ENCODE measurements at regions not wholly inside any gene's neighbourhood (a gene's known extent, or its start where the extent isn't known, plus 50 kb on each side); places are given as distances from the start of the nearest gene placed in this dataset.
"Not testable (repeated sequence)": the region's sequence is repeated elsewhere in the genome, so short reads cannot be mapped to it uniquely, and the experiment has no call there.

DNA sequence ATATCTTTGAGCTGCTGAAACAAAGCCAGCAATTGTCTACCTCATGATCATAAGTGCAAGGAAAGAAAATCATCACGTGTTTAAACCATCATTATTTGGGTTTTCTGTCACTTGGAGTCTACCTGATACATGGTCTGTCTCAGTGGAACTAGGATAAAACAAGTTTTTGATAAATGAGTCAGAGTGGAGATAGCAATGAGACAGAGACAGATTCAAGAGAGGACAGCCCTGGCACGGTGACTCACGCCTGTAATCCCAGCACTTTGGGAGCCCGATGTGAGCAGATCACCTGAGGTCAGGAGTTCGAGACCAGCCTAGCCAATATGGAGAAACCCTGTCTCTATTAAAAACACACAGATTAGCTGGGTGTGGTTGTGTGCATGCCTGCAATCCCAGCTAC lies 93.8 kb downstream of the PMAIP1 start:
- DNase-seq = no peak
- intact Hi-C loops (cut with DNase I, micrococcal nuclease) = no loop called here

DNA sequence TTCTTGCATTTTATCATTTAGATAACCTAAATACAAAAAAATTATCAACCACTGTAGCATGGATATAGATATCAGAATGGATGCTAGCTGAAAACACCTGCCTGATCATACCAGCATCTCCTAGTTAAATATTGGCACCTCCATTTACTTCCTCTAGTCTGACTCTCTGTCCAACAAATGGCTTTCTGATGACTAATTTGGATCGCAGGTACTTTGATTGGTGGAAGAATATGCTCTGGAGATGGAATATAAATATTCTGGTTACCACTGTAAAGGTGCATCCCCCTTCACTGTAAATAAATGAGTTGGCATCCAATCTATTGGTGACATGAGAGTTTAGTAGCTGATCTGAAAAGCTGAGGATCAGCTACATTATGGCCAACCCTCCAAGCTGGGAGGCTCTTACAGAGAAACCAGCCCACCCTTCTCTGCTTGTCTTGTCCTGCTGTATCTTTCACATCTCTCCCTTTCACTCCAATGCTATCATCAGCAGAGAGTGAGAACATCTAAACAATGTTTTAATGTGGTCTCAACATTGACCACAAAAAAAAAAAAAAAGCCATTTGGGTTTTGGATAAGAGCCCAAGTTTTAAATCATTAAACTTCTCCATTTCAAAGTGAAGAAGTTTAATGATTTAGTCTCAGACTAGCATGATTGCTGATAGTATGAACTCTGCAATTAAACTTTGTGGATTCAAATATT lies 90.5 kb downstream of the PMAIP1 start:
- intact Hi-C loops (cut with DNase I, micrococcal nuclease) = no loop called here
- ATAC-seq = no peak
- DNase-seq = no peak

More for the DNA sequence above, 93.8 kb downstream of the PMAIP1 start:
- ATAC-seq = no peak

DNA sequence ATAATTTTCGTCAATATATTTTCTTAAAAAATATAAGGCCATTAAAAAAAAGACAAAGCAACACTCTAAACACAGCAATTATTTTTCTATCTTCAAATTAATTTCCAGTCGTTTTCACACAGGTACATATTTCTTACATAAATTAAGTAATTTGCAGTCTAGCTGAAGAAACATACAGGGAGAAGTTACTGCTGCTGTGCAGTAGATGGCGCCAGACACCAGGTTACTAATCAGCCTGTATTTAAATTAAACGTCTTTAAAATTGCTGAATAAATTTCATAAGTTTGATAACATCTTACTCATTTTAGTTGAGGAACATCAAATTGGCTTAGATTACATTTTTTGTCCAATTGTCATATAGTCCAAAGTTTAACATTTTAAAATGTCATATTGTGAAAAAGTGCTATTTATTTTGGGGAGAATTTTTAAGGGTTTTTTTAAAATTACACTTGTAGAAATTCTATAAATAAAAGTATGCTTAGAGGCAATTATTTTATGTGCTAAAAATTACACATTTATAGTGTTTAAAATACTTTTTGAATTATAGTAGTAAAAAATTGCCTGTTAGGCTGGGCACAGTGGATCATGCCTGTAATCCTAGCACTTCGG lies 88.4 kb downstream of the PMAIP1 start:
- intact Hi-C loops (cut with DNase I, micrococcal nuclease) = loop anchor here in 1 of 2 donors (5.0 kb wide), 1 partner anchor 564 kb away; no protein-coding TSS in a partner anchor
- ATAC-seq = no peak

DNA sequence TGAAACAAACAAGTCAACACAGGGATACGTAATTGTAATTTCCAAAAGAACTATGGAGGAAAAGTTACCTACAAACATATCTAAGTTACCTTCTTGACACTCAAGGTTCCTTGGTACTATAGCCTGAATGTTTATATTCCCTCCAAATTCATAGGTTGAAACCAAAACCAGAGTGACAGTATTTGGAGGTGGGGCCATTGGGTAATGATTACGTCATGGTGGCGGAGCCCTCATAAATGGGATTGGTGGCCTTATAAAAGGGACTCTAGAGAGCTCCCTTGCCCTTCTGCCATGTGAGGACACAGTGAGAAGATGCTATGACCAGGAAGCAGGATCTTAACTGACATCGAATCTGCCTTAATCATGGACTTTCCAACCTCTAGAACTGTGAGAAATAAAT lies 87.3 kb downstream of the PMAIP1 start:
- intact Hi-C loops (cut with DNase I, micrococcal nuclease) = loop anchor here in 1 of 2 donors (5.0 kb wide), 1 partner anchor 565 kb away; no protein-coding TSS in a partner anchor
- DNase-seq = no peak
- ATAC-seq = no peak

More for the DNA sequence above, 88.4 kb downstream of the PMAIP1 start:
- peak in 1 of 2 donors; percentile 32 for DNase-seq

DNA sequence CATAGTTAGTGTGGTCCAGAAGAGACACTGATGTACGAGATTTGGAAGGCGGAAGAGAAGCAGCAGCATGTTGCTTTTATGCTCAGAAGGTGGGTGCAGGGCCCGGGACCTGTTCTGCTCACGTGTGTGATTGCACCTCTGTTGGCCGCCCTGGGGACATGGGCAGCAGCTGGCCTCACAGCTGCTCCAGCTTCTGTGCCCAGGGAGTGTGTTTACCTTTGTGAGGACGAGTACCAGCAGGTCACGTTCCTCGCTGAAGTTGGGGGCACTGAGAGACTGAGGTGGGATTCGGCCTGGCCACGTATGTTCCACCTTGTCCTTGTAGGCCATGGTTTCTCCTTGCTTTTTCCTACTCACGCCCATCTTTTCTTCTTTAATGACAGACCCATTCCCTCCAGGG lies 86.3 kb downstream of the PMAIP1 start:
- intact Hi-C loops (cut with DNase I, micrococcal nuclease) = loop anchor here in 1 of 2 donors (5.0 kb wide), 1 partner anchor 566 kb away; no protein-coding TSS in a partner anchor
- DNase-seq (no peak), ATAC-seq (no peak)

DNA sequence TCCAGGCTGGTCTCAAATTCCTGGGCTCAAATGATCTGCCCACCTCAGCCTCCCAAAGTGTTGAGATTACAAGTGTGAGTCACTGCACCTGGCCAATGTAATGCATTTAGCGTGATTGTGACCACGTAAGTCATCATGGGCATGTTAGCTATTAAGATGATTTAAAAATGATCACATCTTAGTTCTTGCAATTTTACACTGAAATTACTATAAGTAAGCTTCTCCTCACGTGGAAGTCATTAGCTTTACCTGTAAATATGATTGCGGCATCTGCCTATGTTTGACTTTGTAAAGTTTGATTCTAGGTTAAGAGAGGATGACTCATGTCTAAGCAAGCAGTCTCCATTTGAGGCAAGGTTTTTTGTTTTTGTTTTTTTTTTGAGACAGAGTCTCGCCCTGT lies 85.5 kb downstream of the PMAIP1 start:
- ATAC-seq = no peak
- intact Hi-C loops (cut with DNase I, micrococcal nuclease) = loop anchor here in 1 of 2 donors (5.0 kb wide), 1 partner anchor 567 kb away; no protein-coding TSS in a partner anchor
- DNase-seq = no peak

DNA sequence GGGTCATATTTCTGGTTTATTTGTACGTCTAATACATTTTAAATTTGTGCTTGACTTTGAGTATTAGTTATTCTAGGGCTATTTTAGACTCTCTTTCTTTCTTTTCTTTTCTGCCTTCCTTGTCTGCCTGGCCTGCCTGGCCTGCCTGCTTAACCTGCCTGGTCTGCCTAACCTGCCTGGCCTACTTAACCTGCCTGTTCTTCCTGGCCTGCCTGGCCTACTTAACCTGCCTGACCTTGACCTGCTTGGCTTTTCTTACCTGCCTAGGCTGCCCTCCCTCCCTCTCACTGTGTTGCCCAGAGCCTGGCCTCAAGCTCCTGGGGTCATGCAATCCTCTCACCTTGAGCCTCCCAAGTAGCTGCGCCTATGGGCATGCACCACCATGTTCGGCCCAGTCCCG lies 83.7 kb downstream of the PMAIP1 start:
- no peak for DNase-seq
- ATAC-seq = no peak
- intact Hi-C loops (cut with DNase I, micrococcal nuclease) = no loop called here

DNA sequence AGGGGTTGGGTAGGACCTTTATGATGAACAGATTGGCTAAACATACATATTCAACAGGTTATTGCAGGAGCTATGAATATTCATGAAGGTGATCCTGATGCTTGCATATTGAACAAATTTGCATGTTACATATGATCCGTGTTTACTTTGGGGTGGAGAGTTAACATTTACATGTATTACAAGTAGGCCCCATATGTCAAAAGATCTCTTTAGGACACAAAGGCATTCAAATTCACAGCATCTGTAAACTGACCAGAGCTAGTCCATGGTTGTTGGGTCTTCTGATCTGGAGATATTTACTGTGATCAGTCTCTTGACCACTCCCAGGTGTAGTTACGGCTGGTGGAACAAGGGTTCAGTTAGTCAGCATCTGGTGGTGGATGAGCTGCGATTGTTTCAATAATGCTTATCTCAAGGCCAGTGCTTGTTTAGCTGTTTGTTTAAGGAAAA lies 80.4 kb downstream of the PMAIP1 start:
- intact Hi-C loops (cut with DNase I, micrococcal nuclease) = no loop called here
- ATAC-seq (no peak), DNase-seq (no peak)

DNA sequence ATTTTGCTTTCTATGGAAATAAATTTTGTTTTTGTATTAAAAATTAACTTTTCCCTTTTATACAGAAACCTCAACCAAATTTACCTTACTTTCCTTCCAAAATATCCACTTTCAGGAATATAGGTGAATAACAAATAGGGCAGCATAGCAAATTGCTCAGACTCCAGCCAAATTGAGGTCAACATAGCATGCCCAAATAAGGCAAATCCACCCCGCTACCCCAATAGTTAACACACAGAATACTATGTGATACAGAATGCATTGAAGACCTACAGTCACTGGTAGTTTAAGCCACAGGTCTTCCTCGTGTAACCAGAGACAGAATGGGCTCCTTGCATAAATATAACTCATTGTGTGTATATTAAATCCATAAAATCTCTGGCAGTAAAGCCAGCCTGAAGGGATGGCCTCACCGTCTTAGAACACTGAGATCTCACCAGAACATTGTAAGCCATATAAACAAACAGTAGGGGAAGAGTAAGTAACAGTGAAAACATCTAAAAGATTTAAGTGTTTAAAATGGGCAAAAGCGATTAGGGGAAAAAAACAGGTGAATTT lies 72.2 kb downstream of the PMAIP1 start:
- intact Hi-C loops (cut with DNase I, micrococcal nuclease) = no loop called here
- no peak for ATAC-seq
- no peak for DNase-seq

DNA sequence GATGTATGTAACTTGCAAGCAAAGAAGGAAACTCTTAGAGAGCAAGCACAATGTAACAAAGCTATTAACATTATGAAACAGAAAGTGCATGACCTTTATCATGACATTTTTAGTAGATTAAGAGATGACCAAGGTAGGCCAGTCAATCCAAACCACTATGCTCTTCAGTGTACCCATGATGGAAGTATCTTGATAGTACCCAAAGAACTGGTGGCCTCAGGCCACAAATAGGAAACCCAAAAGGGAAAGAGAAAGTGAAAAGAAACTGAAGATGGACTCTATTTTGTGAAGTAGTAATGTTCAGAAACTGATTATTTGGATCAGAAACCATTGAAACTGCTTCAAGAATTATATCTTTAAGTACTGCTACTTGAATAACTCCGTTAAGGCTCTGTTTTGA lies 71.3 kb downstream of the PMAIP1 start:
- intact Hi-C loops (cut with DNase I, micrococcal nuclease); ATAC-seq; DNase-seq: not testable (repeated sequence)

DNA sequence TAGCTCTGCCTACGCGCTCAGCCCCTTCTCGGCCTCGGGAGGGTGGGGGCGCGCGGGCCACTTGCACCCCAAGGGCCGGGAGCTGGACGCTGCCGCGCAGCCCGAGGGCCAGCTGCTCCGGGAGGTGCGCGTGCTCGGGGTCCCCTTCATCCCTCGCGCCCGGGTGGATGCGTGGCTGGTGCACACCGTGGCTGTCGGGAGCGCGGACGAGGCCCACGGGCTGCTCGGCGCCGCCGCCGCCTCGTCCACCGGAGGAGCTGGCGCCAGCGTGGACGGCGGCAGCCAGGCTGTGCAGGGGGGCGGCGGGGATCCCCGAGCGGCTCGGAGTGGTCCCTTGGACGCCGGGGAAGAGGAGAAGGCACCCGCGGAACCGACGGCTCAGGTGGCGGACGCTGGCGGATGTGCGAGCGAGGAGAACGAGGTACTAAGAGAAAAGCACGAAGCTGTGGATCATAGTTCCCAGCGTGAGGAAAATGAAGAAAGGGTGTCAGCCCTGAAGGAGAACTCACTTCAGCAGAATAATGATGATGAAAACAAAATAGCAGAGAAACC lies 69.8 kb downstream of the PMAIP1 start:
- DNase-seq; ATAC-seq; intact Hi-C loops (cut with DNase I, micrococcal nuclease): not testable (repeated sequence)

DNA sequence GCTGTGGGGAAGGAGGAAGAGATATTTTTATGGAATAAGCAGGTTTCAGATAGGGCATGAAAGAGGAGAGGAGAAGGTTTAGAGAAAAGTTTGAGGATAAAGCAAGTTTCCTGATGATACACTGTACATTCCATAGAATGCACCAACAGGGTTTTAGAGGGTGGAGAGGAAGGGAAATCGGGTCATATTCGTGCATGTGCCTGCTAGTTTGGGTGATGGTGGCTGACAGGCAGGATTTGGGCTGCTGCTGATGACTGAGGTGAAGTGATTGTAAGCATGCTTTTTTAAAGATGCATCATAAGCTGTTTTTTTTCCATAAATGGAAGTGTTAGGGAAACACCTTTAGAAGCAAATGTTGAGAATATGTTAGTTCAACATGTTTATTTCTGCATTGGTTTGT lies 68.8 kb downstream of the PMAIP1 start:
- DNase-seq (no peak), ATAC-seq (no peak)
- intact Hi-C loops (cut with DNase I, micrococcal nuclease) = no loop called here

DNA sequence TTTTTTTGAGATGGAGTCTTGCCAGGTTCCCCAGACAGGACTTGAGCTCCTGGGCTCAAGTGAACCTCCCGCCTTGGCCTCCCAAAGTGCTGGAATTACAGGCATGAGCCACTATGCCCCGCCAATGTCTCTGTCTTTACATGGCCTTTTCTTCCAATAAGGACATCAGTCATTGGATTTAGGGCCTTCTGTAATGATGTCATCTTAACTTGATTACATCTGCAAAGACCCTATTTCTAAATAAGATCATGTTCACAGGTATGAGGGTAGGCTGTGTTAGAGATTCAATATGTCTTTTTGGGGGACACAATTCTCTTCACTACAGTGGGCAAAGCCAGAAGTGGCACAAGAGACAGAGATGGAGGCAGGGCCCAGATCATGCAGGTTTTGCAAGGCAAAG lies 68.1 kb downstream of the PMAIP1 start:
- ATAC-seq = no peak
- intact Hi-C loops (cut with DNase I, micrococcal nuclease) = no loop called here
- no peak for DNase-seq

DNA sequence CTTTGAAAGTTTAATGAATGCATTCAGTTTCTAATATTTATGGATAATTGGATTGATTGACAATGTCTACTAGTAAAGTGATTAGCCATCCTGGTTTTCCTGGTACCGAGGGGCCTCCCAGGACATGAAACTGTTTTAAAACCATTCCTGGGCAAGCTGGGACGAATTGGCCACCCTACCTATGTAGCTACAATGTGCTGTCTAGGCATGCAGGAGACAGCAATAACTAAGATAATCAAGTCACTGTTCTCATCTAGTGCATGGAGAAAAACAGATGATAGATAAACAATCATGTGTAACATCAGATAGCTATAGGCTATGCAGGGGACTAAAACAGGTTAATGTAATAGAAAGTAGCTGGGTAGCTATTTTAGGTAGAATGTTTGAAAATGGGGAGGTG lies 67.1 kb downstream of the PMAIP1 start:
- DNase-seq (no peak), ATAC-seq (no peak)
- intact Hi-C loops (cut with DNase I, micrococcal nuclease) = no loop called here

DNA sequence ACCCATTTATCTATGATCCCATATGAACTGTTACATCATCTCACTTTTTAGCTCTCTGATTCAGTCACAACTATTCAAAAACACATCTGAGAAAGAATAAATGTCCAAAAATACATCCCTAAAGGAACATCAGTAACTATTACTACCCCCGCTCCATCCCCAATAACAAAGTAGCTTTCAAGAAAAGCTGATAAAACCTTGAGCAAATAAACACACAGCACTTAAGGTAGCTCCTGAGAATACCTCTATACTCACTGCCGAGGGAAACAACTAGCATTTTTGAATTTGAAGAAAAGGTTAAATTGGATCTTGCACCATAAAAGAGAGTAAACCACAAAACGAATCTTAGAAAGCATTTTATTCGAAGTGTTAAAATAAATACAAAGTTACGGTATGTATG lies 63.4 kb downstream of the PMAIP1 start:
- intact Hi-C loops (cut with DNase I, micrococcal nuclease) = no loop called here
- no peak for DNase-seq
- no peak for ATAC-seq

DNA sequence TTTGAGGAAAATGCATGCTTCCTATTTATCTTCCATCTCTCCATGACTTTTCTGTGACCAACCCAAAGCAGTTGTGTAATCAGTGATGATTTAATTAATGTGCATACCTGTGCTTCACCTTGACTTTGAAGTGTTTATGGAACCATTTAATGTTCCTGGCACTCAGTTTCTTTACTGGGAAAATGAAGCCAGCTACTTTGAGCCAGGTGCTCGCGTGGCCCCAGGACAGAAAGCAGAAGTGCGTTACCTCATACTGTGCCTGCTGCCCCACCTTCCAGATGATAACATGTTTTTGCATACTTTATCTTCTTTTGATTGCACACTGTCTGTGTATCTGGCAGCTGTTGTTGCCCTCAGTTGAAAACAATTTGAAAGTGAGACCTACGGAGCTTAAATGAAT lies 61.3 kb downstream of the PMAIP1 start:
- intact Hi-C loops (cut with DNase I, micrococcal nuclease) = no loop called here
- peak; percentile 54 for ATAC-seq
- DNase-seq = peak in 1 of 2 donors; percentile 12

DNA sequence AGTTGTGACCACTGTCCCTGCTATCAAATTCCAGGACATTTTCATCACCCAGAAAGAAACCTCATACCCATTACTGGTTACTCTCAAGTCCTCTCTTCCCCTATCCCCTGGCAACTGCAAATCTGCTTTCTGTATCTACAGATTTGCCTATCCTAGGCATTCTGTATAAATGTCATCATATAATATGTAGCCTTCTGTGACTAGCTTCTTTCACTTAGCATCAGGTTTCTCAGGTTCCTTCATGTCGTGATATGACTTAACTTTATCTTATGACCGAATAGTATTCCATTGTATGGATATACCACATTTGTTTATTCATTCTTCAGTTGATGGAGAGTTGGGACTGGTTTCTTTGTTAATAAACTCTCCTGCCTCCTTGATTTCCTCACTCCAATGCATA lies 60.5 kb downstream of the PMAIP1 start:
- DNase-seq (no peak), ATAC-seq (no peak)
- intact Hi-C loops (cut with DNase I, micrococcal nuclease) = no loop called here

DNA sequence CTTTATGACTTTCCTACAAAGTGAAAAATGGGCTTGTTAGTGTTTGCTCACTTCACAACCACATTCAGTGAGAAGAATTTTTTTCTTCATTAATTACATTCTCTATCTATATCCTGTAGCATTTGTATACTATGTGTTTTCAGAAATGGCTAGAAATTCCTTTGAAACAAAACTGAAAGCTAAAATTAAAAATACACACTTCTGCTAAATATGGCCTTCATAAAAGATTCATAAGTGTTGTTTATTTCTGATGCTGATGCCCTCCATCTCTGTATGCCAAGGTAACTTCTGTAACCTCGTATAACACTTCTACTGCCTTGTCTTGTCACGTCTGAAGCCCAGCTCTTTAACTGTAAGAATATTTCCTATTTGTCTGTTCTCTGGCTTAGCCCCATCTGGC lies 59.8 kb downstream of the PMAIP1 start:
- no peak for DNase-seq
- intact Hi-C loops (cut with DNase I, micrococcal nuclease) = no loop called here
- no peak for ATAC-seq

DNA sequence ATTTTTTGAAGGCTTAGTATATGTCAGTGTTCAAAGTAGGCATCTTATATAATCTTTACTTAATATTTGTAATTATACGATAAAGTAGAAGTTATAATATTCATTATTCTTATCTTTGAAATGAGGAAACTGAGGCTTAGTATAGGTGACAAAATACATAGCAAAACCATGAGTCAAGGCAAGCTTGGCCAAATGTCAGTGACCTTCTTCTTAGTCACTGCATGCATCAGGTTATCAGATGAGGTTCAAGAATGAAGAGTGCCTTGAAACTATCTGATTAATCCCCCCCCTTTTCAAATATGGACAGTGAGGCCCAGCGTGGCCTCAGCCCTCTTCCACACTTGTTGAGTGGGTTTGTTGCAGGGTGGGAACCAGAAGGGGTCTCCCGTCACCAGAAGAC lies 59.3 kb downstream of the PMAIP1 start:
- no peak for DNase-seq
- intact Hi-C loops (cut with DNase I, micrococcal nuclease) = no loop called here

DNA sequence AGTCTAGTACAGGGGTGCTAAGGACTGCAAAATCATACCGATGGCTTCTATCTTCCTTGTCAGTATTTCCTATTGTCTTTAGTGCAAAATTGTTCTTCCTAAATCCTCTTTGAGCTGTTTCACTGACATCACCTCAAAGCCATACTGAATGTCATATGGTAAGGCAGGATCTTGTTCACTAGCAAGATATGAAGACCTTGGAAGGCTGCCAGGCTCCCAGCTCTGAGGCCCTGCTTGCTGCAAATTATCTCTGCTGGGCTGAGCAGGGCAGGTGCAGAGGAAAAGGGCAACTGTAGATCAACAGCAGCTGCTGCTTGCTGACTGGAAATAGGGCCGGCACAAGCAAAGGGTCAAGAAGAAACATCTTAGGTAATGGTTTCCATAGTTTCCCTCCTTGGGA lies 58.2 kb downstream of the PMAIP1 start:
- ATAC-seq (peak; percentile 65), DNase-seq (peak; percentile 46 to 66)

More for the DNA sequence above, 59.3 kb downstream of the PMAIP1 start:
- ATAC-seq = no peak

More for the DNA sequence above, 58.2 kb downstream of the PMAIP1 start:
- intact Hi-C loops (cut with DNase I, micrococcal nuclease) = no loop called here

Measured in left colon (tissue), 2 donors.